Kidney (tissue), 13 donors: ENCODE measurements at regions not wholly inside any gene's neighbourhood (a gene's known extent, or its start where the extent isn't known, plus 50 kb on each side); places are given as distances from the start of the nearest gene placed in this dataset.

ENCODE experiments used
- DNase-seq, 5 donors: peaks; one replicate each; pipeline ENCODE4 v3.0.0-alpha.2; 2013 to 2020
- FAIRE-seq: peaks from 2 replicates; lab custom pipeline; 2012; peaks lifted over from hg19 to GRCh38; lab: Jason Lieb, UNC
- H3K27ac ChIP-seq, 2 donors: one replicate each; pipeline ENCODE4 v1.7.0; 2013; ENCODE audit warnings: low read depth in 2 of 2, low read length in 2 of 2, inconsistent platforms in 1 of 2
- H3K27me3 ChIP-seq: one replicate; pipeline ENCODE4 v1.7.1; 2013; ENCODE audit warnings: low read length, inconsistent platforms; ENCODE audit not compliant: control insufficient read depth, insufficient read depth
- H3K36me3 ChIP-seq, 3 donors: one replicate each; pipeline versions ENCODE4 v1.7.0 to v1.7.1; 2013; ENCODE audit warnings: low read length in 3 of 3, control low read depth in 1 of 3, inconsistent platforms in 1 of 3; ENCODE audit not compliant: insufficient read depth in 3 of 3, control insufficient read depth in 2 of 3
- H3K4me1 ChIP-seq, 3 donors: one replicate each; pipeline versions ENCODE4 v1.7.0 to v1.7.1; 2013; ENCODE audit warnings: low read length in 3 of 3, inconsistent platforms in 1 of 3, low read depth in 1 of 3; ENCODE audit not compliant: control insufficient read depth in 2 of 3, insufficient read depth in 2 of 3
- H3K4me3 ChIP-seq, 3 donors: one replicate each; pipeline versions ENCODE4 v1.7.0 to v1.8.1; 2013; ENCODE audit warnings: low read length in 3 of 3, control low read depth in 1 of 3, inconsistent platforms in 1 of 3
- H3K9ac ChIP-seq, 3 donors: one replicate each; pipeline versions ENCODE4 v1.7.0 to v1.7.1; 2013; ENCODE audit warnings: low read length in 3 of 3, control low read depth in 1 of 3, inconsistent platforms in 1 of 3
- H3K9me3 ChIP-seq, 3 donors: one replicate each; pipeline versions ENCODE4 v1.7.0 to v1.7.1; 2013; ENCODE audit warnings: low read length in 3 of 3, control low read depth in 1 of 3, inconsistent platforms in 1 of 3; ENCODE audit not compliant: control insufficient read depth in 2 of 3, insufficient read depth in 1 of 3
- CTCF ChIP-seq: IDR thresholded peaks from 3 replicates; pipeline ENCODE4 v1.5.1; 2012; ENCODE audit warnings: mild to moderate bottlenecking, moderate library complexity, borderline replicate concordance; ENCODE audit not compliant: insufficient read depth; ENCODE audit errors: extremely low read depth
- intact Hi-C: fragments of 100-400 bp; cut with DNase I; formaldehyde crosslinking; loops from one replicate; pipeline ENCODE4 v1.11.1; 2022
- donor health status: control.
- donor health status: control.
- donor health status: control.
- donor health status: control.
- donor health status: control.
- donor health status: DM: yes; HTN: yes; CAD: no.
- donor health status: Normal renal cell carcinoma (clear cell type).

GRCh38 chr3:72593881-72594397 is 254.3 kb downstream of the SHQ1 start:
- no peak for TF ChIP-seq CTCF
- DNase-seq, result peak in 1 of 5 donors; percentile 37
- H3K9ac ChIP-seq, result no peak overlapping the region
- H3K36me3 ChIP-seq, result no peaks in the 10 kb centered on the region
- H3K27me3 ChIP-seq, result no peaks in the 10 kb centered on the region
- peaks cover 0 to 4% (median 0%) of the 10 kb centered on the region in 3 donors for H3K4me1 ChIP-seq
- no peaks in the 10 kb centered on the region for H3K9me3 ChIP-seq
- H3K27ac ChIP-seq, result no peak overlapping the region
- intact Hi-C loops, result no loop called here
- FAIRE-seq, result no peak
- H3K4me3 ChIP-seq, result no peak overlapping the region

- no peaks in the 10 kb centered on the region for H3K36me3 ChIP-seq
- H3K9me3 ChIP-seq, result no peaks in the 10 kb centered on the region
- intact Hi-C loops, result no loop called here
- peaks cover 0 to 4% (median 0%) of the 10 kb centered on the region in 3 donors for H3K4me1 ChIP-seq
- peak; percentile 37 to 93 (median 61) for DNase-seq
- no peak for FAIRE-seq
- no peak overlapping the region for H3K27ac ChIP-seq
- H3K4me3 ChIP-seq, result no peak overlapping the region
- TF ChIP-seq CTCF, result no peak
- no peak overlapping the region for H3K9ac ChIP-seq
- H3K27me3 ChIP-seq, result no peaks in the 10 kb centered on the region
Measured at GRCh38 chr3:72591522-72592421, 256.5 kb downstream of the SHQ1 start.

- FAIRE-seq, result no peak
- no peaks in the 10 kb centered on the region for H3K36me3 ChIP-seq
- H3K9ac ChIP-seq, result no peak overlapping the region
- no peak overlapping the region for H3K4me3 ChIP-seq
- H3K9me3 ChIP-seq, result no peaks in the 10 kb centered on the region
- peaks cover 0 to 4% (median 0%) of the 10 kb centered on the region in 3 donors for H3K4me1 ChIP-seq
- DNase-seq, result peak in 1 of 5 donors; percentile 25
- no peak overlapping the region for H3K27ac ChIP-seq
- intact Hi-C loops, result no loop called here
- no peaks in the 10 kb centered on the region for H3K27me3 ChIP-seq
- TF ChIP-seq CTCF, result no peak
Measured at GRCh38 chr3:72590732-72591221, 257.5 kb downstream of the SHQ1 start.
